Naive thymus-derived CD4-positive, alpha-beta T cell (primary cell): ENCODE measurements at regions not wholly inside any gene's neighbourhood (a gene's known extent, or its start where the extent isn't known, plus 50 kb on each side); places are given as distances from the start of the nearest gene placed in this dataset.
"Not testable (repeated sequence)": the region's sequence is repeated elsewhere in the genome, so short reads cannot be mapped to it uniquely, and the experiment has no call there.

Source experiments
- ATAC-seq: fragments of 150-1000 bp; cut with Tn5 transposase; 2 replicates; pipeline ENCODE4 v1.10.0; 2021; ENCODE audit warnings: mild to moderate bottlenecking, moderate library complexity
- CTCF ChIA-PET: fragments of 350-600 bp; sonication (Branson Sonifier 250); formaldehyde crosslinking; loops from one replicate; lab custom pipeline; 2021; ENCODE audit warnings: antibody characterized with exemption; lab: Charles Lee
- POLR2A ChIA-PET: fragments of 350-600 bp; sonication (Branson Sonifier 250); formaldehyde crosslinking; loops from one replicate; lab custom pipeline; 2021; ENCODE audit warnings: antibody characterized with exemption, inconsistent platforms; lab: Charles Lee
- DNase-seq, 9 donors: peaks; one replicate each; pipeline versions ENCODE4 v3.0.0 to v3.0.0-alpha.2; 2020 to 2022; ENCODE audit warnings: mixed read lengths in 1 of 9
- H3K27ac ChIP-seq: one replicate; pipeline ENCODE4 v1.7.0; 2013; ENCODE audit warnings: mild to moderate bottlenecking, low read depth, low read length, moderate library complexity
- H3K27me3 ChIP-seq, 2 donors: one replicate each; pipeline ENCODE4 v1.7.0; 2013; ENCODE audit warnings: low read length in 2 of 2, mild to moderate bottlenecking in 2 of 2, moderate library complexity in 2 of 2; ENCODE audit not compliant: control insufficient read depth in 2 of 2, insufficient read depth in 2 of 2
- H3K36me3 ChIP-seq, 3 experiments: 1 replicate in 2 of 3; 2 replicates in 1 of 3; pipeline ENCODE4 v1.7.0; 2013; ENCODE audit warnings: low read length in 3 of 3, mild to moderate bottlenecking in 3 of 3, moderate library complexity in 1 of 3; ENCODE audit not compliant: insufficient read depth in 3 of 3, control insufficient read depth in 2 of 3
- H3K4me1 ChIP-seq, 2 donors: one replicate each; pipeline ENCODE4 v1.7.0; 2013; ENCODE audit warnings: low read length in 2 of 2, mild to moderate bottlenecking in 2 of 2, moderate library complexity in 1 of 2; ENCODE audit not compliant: control insufficient read depth in 2 of 2, insufficient read depth in 2 of 2
- H3K4me3 ChIP-seq: 2 replicates; pipeline ENCODE4 v1.7.0; 2013; ENCODE audit warnings: mild to moderate bottlenecking, low read length
- H3K9me3 ChIP-seq, 3 experiments: 1 replicate in 2 of 3; 2 replicates in 1 of 3; pipeline ENCODE4 v1.7.0; 2013; ENCODE audit warnings: low read length in 3 of 3; ENCODE audit not compliant: control insufficient read depth in 2 of 3
- H3K27ac Mint-ChIP-seq, 9 donors: one replicate each; pipeline ENCODE4 v1.8.0; 2020 to 2022; ENCODE audit warnings: mixed read lengths in 9 of 9, mild to moderate bottlenecking in 8 of 9, moderate library complexity in 5 of 9, inconsistent platforms in 2 of 9
- H3K27me3 Mint-ChIP-seq, 5 donors: one replicate each; pipeline ENCODE4 v1.8.0; 2021 to 2022; ENCODE audit warnings: mixed read lengths in 5 of 5, mild to moderate bottlenecking in 1 of 5
- H3K36me3 Mint-ChIP-seq, 5 donors: one replicate each; pipeline ENCODE4 v1.8.0; 2020 to 2022; ENCODE audit warnings: mixed read lengths in 5 of 5, mild to moderate bottlenecking in 3 of 5, inconsistent platforms in 1 of 5
- H3K4me1 Mint-ChIP-seq, 7 donors: one replicate each; pipeline ENCODE4 v1.8.0; 2020 to 2022; ENCODE audit warnings: mixed read lengths in 7 of 7, mild to moderate bottlenecking in 3 of 7, inconsistent platforms in 1 of 7
- H3K4me3 Mint-ChIP-seq, 10 donors: one replicate each; pipeline ENCODE4 v1.8.0; 2020 to 2022; ENCODE audit warnings: mild to moderate bottlenecking in 10 of 10, mixed read lengths in 10 of 10, moderate library complexity in 6 of 10, inconsistent platforms in 2 of 10
- H3K9me3 Mint-ChIP-seq, 11 donors: one replicate each; pipeline ENCODE4 v1.8.0; 2020 to 2022; ENCODE audit warnings: mixed read lengths in 11 of 11, mild to moderate bottlenecking in 4 of 11, inconsistent platforms in 1 of 11, moderate library complexity in 1 of 11
- intact Hi-C, 2 donors: fragments of 100-400 bp; cut with micrococcal nuclease; formaldehyde crosslinking; loops; one replicate each; pipeline ENCODE4 v1.15.1; 2023

GRCh38 chr9:26133537-26133936 lies 455.3 kb upstream of the TUSC1 start:
- H3K27ac Mint-ChIP-seq: no peak overlapping the region
- H3K36me3 Mint-ChIP-seq: peaks cover 0 to 3% (median 0%) of the 10 kb centered on the region in 5 donors
- ChIA-PET POLR2A (no interaction called here), CTCF (no interaction called here)
- no peaks in the 10 kb centered on the region for H3K27me3 Mint-ChIP-seq
- ATAC-seq (no peak), DNase-seq (no peak)
- Histone ChIP-seq H3K4me1 (no peaks in the 10 kb centered on the region), H3K27me3 (no peaks in the 10 kb centered on the region), H3K36me3 (no peaks in the 10 kb centered on the region), H3K27ac (no peak overlapping the region), H3K9me3 (no peaks in the 10 kb centered on the region), H3K4me3 (no peak overlapping the region)
- H3K9me3 Mint-ChIP-seq: peaks cover 0 to 9% (median 3%) of the 10 kb centered on the region in 11 donors
- intact Hi-C loops: no loop called here
- no peaks in the 10 kb centered on the region for H3K4me1 Mint-ChIP-seq
- no peak overlapping the region for H3K4me3 Mint-ChIP-seq

DNA sequence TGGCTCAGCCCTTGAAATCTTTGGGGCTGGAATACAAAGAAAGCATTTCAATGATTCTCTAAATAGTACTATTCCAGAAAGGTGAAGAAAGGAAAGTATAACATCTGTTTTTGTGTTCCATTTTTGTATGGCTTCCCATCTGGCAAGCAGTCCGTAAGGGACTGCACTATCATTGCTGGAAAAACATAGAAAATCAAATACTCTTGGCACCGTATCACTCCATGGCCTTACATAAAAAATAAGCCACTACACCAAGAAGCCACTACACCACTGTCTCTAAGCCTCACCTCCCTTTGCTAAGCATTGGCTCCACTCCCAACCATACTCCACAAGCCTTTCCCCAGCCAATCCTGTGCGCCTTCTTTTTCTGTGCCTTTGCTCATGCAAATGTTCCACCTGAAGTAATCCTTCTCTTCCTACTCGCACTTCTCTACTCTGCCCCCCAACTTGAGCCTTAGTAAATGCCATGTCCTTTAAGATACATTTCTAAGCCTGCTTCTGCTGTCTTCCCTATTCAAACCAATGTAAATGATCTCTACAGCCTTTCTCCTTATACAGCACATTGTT lies 454.6 kb upstream of the TUSC1 start:
- H3K36me3 Mint-ChIP-seq: peaks cover 0 to 3% (median 0%) of the 10 kb centered on the region in 5 donors
- no peaks in the 10 kb centered on the region for H3K4me1 ChIP-seq
- no peak overlapping the region for H3K4me3 Mint-ChIP-seq
- H3K27me3 ChIP-seq: no peaks in the 10 kb centered on the region
- CTCF ChIA-PET: no interaction called here
- no peaks in the 10 kb centered on the region for H3K36me3 ChIP-seq
- H3K27me3 Mint-ChIP-seq: no peaks in the 10 kb centered on the region
- no peak overlapping the region for H3K27ac ChIP-seq
- no peak overlapping the region for H3K4me3 ChIP-seq
- POLR2A ChIA-PET: no interaction called here
- intact Hi-C loops: no loop called here
- H3K9me3 Mint-ChIP-seq: peaks cover 0 to 9% (median 3%) of the 10 kb centered on the region in 11 donors
- no peaks in the 10 kb centered on the region for H3K9me3 ChIP-seq
- ATAC-seq: no peak
- no peaks in the 10 kb centered on the region for H3K4me1 Mint-ChIP-seq
- H3K27ac Mint-ChIP-seq: no peak overlapping the region
- DNase-seq: no peak

DNA sequence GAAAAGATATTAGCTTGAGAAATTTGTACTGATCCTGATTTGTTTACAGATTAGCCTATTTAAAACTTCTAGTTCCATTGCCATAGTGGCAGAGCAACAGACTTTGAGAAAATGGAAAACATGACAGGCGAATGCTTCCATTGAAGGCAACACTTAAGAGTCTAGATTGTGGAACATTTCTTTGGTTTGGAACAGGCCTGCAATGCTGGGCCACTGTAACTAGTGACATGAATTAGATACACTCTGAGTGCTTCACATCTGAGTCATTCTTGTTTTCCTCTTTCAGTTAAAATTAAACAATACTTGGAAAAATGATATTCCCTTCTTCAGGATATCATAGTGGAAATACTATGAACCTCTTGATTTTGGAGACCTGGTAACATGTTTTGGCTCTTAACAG lies 453.6 kb upstream of the TUSC1 start:
- Histone ChIP-seq H3K27ac (no peak overlapping the region), H3K9me3 (no peaks in the 10 kb centered on the region), H3K4me1 (no peaks in the 10 kb centered on the region), H3K27me3 (no peaks in the 10 kb centered on the region), H3K36me3 (no peaks in the 10 kb centered on the region), H3K4me3 (no peak overlapping the region)
- DNase-seq (no peak), ATAC-seq (no peak)
- H3K4me3 Mint-ChIP-seq: no peak overlapping the region
- no peaks in the 10 kb centered on the region for H3K4me1 Mint-ChIP-seq
- peaks cover 0 to 3% (median 0%) of the 10 kb centered on the region in 5 donors for H3K36me3 Mint-ChIP-seq
- POLR2A ChIA-PET: no interaction called here
- peaks cover 0 to 14% (median 5%) of the 10 kb centered on the region in 11 donors for H3K9me3 Mint-ChIP-seq
- CTCF ChIA-PET: no interaction called here
- no peaks in the 10 kb centered on the region for H3K27me3 Mint-ChIP-seq
- no peak overlapping the region for H3K27ac Mint-ChIP-seq
- intact Hi-C loops: no loop called here

DNA sequence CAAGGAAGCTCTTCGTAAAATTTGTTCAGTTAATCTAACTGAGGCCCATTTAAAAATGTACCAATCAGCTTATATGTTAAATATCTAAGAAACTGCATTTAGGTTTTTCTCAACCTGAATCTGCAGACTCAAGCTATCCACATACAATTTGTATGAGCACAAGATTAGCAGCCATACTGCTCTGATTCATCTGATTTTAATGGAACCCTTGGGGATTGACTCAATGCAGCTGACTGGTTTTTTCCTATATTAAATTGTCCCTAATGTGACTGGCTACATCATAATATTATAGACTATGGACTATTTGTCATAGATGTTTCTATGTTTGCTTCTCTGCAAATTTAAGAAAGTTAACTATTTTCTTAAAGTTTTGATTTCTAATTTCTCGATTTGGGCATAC lies 451.0 kb upstream of the TUSC1 start:
- H3K9me3 ChIP-seq: no peaks in the 10 kb centered on the region
- no peaks in the 10 kb centered on the region for H3K36me3 ChIP-seq
- Mint-ChIP-seq H3K4me3 (no peak overlapping the region), H3K36me3 (peaks cover 0 to 3% (median 0%) of the 10 kb centered on the region in 5 donors), H3K27ac (no peak overlapping the region), H3K9me3 (peaks cover 0 to 19% (median 7%) of the 10 kb centered on the region in 11 donors), H3K4me1 (no peaks in the 10 kb centered on the region), H3K27me3 (no peaks in the 10 kb centered on the region)
- no peak overlapping the region for H3K27ac ChIP-seq
- ATAC-seq: no peak
- intact Hi-C loops: loop anchor here in 1 of 2 donors (2.0 kb wide), 1 partner anchor 22 kb away; no protein-coding TSS in a partner anchor
- CTCF ChIA-PET: no interaction called here
- no peaks in the 10 kb centered on the region for H3K27me3 ChIP-seq
- POLR2A ChIA-PET: no interaction called here
- DNase-seq: no peak
- no peak overlapping the region for H3K4me3 ChIP-seq
- no peaks in the 10 kb centered on the region for H3K4me1 ChIP-seq

GRCh38 chr9:26125693-26126092 lies 447.4 kb upstream of the TUSC1 start:
- DNase-seq (no peak), ATAC-seq (no peak)
- Mint-ChIP-seq H3K4me3 (no peak overlapping the region), H3K36me3 (no peaks in the 10 kb centered on the region), H3K4me1 (no peaks in the 10 kb centered on the region), H3K27me3 (no peaks in the 10 kb centered on the region), H3K9me3 (peaks cover 0 to 22% (median 7%) of the 10 kb centered on the region in 11 donors), H3K27ac (no peak overlapping the region)
- H3K4me3 ChIP-seq: no peak overlapping the region
- ChIA-PET POLR2A (no interaction called here), CTCF (no interaction called here)
- intact Hi-C loops: no loop called here
- no peaks in the 10 kb centered on the region for H3K27me3 ChIP-seq
- H3K9me3 ChIP-seq: no peaks in the 10 kb centered on the region
- H3K4me1 ChIP-seq: no peaks in the 10 kb centered on the region
- no peaks in the 10 kb centered on the region for H3K36me3 ChIP-seq
- H3K27ac ChIP-seq: no peak overlapping the region

DNA sequence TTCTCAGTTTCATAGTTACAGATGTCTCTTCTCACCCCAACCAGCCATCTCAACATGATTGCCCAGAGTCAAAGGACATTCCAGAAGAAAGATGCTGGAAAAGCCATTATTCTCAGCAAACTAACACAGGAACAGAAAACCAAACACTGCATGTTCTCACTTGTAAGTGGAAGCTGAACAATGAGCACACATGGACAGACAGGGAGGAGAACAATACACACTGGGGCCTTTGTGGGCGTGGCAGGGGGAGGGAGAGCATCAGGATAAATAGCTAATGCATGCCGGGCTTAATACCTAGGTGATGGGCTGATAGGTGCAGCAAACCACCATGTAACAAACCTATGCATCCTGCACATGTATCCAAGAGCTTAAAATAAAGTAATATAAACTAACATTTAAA lies 437.8 kb upstream of the TUSC1 start:
- POLR2A ChIA-PET, H3K4me1 ChIP-seq, H3K27ac Mint-ChIP-seq, DNase-seq, ATAC-seq, H3K36me3 ChIP-seq, H3K4me3 ChIP-seq, H3K27ac ChIP-seq, H3K9me3 ChIP-seq, H3K36me3 Mint-ChIP-seq, H3K27me3 Mint-ChIP-seq, intact Hi-C loops, H3K4me1 Mint-ChIP-seq, H3K4me3 Mint-ChIP-seq, H3K27me3 ChIP-seq, CTCF ChIA-PET: not testable (repeated sequence)
- peaks cover 0 to 24% (median 5%) of the 10 kb centered on the region in 11 donors for H3K9me3 Mint-ChIP-seq

DNA sequence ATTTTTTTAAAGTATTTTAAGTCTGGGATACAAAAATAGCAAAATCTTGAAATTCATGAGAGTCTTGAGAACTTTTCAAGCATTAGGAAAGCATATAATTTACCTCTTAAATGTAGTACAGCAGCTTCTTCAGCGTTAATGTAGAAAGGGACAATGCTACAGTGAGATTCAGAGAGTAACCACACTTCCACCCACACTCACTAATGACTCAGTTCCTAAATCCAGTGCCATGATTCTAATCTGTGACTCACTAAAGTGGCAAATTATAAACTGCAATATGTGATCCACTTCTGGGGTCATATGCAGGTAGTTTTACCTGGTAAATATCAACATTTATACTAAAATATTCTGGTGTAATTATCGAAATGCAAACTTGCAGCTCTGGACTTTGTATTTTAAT lies 434.5 kb upstream of the TUSC1 start:
- no peak overlapping the region for H3K27ac ChIP-seq
- ChIA-PET CTCF (no interaction called here), POLR2A (no interaction called here)
- H3K27me3 ChIP-seq: no peaks in the 10 kb centered on the region
- no peak overlapping the region for H3K4me3 ChIP-seq
- H3K4me1 ChIP-seq: no peaks in the 10 kb centered on the region
- ATAC-seq (no peak), DNase-seq (no peak)
- Mint-ChIP-seq H3K4me3 (no peak overlapping the region), H3K4me1 (no peaks in the 10 kb centered on the region), H3K9me3 (peaks cover 0 to 15% (median 11%) of the 10 kb centered on the region in 11 donors), H3K27ac (no peak overlapping the region), H3K36me3 (no peaks in the 10 kb centered on the region), H3K27me3 (no peaks in the 10 kb centered on the region)
- intact Hi-C loops: no loop called here
- no peaks in the 10 kb centered on the region for H3K36me3 ChIP-seq
- H3K9me3 ChIP-seq: no peaks in the 10 kb centered on the region
